Coronary artery (tissue), 2 donors: ENCODE measurements at regions not wholly inside any gene's neighbourhood (a gene's known extent, or its start where the extent isn't known, plus 50 kb on each side); places are given as distances from the start of the nearest gene placed in this dataset.

Experiments
- DNase-seq: peaks from one replicate; pipeline ENCODE4 v3.0.0-alpha.2; 2017; ENCODE audit warnings: low spot score
- H3K27ac ChIP-seq, 2 donors: fragments of 200-600 bp; sonication (generic); one replicate each; pipeline ENCODE4 v1.5.1; 2016 to 2019
- H3K4me3 ChIP-seq: fragments of 200-600 bp; sonication (generic); 2 replicates; pipeline ENCODE4 v1.5.1; 2016; ENCODE audit warnings: mild to moderate bottlenecking, moderate library complexity
- TF ChIP-seq, protein P1 (sequence below): fragments of 200-600 bp; sonication (generic); IDR thresholded peaks from one replicate; pipeline ENCODE4 v1.5.1; 2019; ENCODE audit warnings: antibody characterized with exemption

- no peak for DNase-seq
- TF ChIP-seq, protein P1, sequence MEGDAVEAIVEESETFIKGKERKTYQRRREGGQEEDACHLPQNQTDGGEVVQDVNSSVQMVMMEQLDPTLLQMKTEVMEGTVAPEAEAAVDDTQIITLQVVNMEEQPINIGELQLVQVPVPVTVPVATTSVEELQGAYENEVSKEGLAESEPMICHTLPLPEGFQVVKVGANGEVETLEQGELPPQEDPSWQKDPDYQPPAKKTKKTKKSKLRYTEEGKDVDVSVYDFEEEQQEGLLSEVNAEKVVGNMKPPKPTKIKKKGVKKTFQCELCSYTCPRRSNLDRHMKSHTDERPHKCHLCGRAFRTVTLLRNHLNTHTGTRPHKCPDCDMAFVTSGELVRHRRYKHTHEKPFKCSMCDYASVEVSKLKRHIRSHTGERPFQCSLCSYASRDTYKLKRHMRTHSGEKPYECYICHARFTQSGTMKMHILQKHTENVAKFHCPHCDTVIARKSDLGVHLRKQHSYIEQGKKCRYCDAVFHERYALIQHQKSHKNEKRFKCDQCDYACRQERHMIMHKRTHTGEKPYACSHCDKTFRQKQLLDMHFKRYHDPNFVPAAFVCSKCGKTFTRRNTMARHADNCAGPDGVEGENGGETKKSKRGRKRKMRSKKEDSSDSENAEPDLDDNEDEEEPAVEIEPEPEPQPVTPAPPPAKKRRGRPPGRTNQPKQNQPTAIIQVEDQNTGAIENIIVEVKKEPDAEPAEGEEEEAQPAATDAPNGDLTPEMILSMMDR, result no peak
These were observed 56.7 kb upstream of the GUCA2B start for GRCh38 chr1:42096554-42096953.

DNA sequence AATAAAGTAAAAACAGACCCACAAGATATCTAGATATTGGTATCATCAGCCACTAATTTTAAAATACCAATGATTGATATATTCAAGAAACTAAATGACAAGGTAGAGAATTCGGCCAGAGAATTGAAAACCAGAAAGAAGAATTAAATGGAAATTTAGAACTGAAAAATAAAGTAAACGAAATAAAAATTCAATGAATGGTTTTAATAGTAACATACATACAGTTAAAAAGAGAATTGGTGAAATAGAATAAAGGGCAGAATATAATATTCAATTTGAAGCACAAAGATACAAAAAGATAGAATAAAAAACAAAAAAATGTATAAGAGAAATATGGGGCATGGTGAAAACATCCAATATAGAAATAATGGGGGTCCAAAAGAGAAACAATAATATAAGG is 64.0 kb upstream of the GUCA2B start:
- Histone ChIP-seq H3K4me3 (no peak overlapping the region), H3K27ac (no peak overlapping the region)
- TF ChIP-seq, protein P1, result no peak
- DNase-seq, result no peak

More at GRCh38 chr1:42096554-42096953, 56.7 kb upstream of the GUCA2B start:
- Histone ChIP-seq H3K4me3 (no peak overlapping the region), H3K27ac (no peak overlapping the region)

DNA sequence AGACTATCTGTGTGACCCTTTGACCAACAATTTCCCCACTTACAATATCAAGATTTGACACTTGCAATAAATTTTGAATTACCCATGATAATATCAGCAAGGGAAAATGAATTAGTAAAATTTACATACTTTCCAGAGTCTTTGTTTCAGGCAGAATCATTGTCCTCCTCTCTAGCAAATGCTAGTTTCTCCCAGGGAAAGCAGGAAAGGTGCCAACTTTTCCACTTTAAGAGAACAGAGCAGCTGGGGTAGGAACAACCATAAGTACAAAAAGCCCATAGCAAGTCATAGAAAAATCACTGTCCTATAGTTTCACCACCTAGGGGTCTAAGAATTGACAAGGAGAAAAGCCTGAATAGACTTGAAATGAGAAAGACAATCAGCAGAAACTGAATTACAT is 67.1 kb upstream of the GUCA2B start:
- no peak for DNase-seq

DNA sequence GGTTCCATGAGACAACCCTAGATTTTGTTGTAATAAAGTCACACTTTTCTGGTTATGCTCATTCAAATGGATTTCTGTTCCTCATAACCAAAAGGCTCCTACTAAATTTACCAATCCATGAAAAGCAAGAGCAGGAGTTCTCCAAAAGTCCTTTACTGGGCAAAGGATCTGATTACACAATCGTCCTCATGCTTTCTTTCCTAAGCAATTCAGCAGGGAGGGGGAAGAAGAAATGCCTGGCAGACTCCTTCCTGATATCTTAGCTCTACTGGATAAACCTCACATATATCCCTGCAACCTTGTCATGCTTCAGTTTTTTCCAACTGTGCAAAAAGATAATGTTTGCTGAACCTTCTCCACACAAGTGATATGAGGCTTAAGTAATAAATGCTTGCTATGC is 67.6 kb upstream of the GUCA2B start:
- H3K4me3 ChIP-seq, result no peak overlapping the region
- no peak for DNase-seq
- TF ChIP-seq, protein P1, result no peak
- no peak overlapping the region for H3K27ac ChIP-seq

More for the DNA sequence above, 67.1 kb upstream of the GUCA2B start:
- no peak overlapping the region for H3K4me3 ChIP-seq
- no peak overlapping the region for H3K27ac ChIP-seq
- TF ChIP-seq, protein P1, result no peak

- TF ChIP-seq, protein P1, result no peak
- no peak overlapping the region for H3K4me3 ChIP-seq
- H3K27ac ChIP-seq, result no peak overlapping the region
- no peak for DNase-seq
These were observed 71.7 kb upstream of the GUCA2B start for GRCh38 chr1:42081475-42081874.

DNA sequence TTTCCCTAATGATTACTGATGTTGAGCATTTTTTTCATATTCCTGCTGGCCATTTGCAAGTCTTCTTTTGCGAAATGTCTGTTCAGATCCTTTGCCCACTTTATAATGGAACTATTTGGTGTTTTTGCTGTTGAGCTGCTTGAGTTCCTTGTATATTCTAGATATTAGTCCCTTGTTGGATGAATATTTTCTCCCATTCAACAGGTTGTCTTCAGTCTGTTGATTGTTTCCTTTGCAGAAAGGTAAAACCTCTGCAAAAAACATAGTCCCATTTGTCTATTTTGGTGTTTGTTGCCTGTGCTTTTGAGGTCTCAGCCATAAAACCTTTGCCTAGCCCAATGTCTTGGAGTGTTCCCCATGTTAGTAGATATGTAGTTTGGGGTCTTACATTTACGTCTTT is 78.0 kb upstream of the GUCA2B start:
- Histone ChIP-seq H3K4me3 (no peak overlapping the region), H3K27ac (no peak overlapping the region)
- TF ChIP-seq, protein P1, result no peak
- no peak for DNase-seq

DNA sequence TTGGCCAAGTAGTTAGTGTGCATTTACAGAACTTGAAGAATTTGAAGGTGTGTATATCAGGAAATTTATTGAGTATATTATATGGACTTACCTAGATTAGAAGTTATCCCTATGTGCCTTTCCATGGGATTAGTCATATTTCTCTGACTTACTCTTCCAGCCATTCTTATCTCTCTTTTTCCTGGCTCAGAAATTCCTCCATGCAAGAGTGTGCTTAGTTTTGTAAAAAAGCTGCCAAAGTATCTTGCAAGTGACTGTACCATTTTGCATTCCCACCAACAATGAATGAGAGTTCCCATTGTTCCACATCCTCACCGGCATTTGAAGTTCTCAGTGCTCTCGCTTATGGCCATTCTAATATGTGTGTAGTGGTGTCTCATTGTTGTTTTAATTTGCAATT is 82.2 kb upstream of the GUCA2B start:
- Histone ChIP-seq H3K27ac (no peak overlapping the region), H3K4me3 (no peak overlapping the region)
- TF ChIP-seq, protein P1, result no peak
- DNase-seq, result no peak
